HG03520 (cell line): ENCODE measurements at regions not wholly inside any gene's neighbourhood (a gene's known extent, or its start where the extent isn't known, plus 50 kb on each side); places are given as distances from the start of the nearest gene placed in this dataset.

ENCODE experiments used
- ATAC-seq: cut with Tn5 transposase; IDR thresholded peaks from one replicate; pipeline ENCODE4 v1.9.1; 2021; ENCODE audit warnings: mild to moderate bottlenecking, moderate library complexity; ENCODE audit not compliant: unreplicated experiment

DNA sequence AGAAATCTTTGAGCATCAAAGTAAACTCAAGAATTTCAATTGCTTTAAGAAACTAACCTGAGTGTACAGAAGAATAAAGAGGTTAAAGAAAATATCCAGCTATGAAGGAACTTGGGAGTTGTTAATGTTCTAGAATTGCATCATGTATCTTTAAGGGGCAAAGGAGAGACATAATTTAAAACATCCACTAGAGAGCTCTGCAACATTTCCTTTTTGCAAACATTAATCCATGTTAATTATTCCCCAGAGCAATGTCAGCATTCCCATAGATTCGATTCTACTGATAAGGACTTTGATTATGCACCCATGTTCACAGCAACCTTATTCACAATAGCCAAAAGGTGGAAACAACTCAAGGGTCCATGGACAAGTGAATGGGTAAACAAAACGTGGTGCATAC is 80.2 kb upstream of the SORBS2 start:
- ATAC-seq = no peak

DNA sequence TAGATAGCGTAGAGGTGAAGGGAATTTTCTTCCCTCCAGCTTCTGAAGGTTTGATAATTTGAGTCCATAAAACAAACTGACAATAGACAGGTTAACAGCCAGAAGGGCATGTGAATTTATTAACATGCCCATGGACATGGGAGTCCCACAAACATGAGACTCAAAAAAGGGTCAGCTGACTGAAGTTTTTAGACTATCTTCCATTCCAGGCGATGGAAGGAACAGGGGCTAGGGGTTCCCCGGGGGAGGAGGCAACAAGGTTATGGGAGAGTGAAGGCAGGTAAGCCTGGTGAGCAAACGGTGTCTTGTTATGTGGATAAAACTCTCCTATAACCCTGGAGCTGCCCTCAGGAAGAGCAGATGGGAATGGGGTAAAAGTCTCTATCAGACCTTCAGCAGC is 81.5 kb upstream of the SORBS2 start:
- ATAC-seq = no peak

DNA sequence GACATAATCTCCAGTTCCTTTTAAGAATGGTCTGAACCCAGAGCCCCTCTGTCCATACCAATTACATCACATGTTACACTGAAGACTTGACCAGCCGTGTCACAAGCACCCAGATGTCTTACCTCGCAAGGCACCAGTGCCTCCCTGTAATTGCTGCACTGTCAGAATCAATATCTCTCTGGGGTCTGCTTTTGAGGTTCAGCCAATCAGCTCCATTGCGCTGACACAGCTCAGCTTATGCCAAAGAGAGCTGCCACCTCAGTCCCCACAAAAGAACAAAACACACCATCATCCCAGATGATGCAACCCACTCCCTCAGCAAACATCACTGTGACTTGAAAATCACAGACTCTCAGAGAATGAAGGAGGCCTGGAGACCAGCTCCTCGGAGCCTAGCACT is 82.5 kb upstream of the SORBS2 start:
- no peak for ATAC-seq

DNA sequence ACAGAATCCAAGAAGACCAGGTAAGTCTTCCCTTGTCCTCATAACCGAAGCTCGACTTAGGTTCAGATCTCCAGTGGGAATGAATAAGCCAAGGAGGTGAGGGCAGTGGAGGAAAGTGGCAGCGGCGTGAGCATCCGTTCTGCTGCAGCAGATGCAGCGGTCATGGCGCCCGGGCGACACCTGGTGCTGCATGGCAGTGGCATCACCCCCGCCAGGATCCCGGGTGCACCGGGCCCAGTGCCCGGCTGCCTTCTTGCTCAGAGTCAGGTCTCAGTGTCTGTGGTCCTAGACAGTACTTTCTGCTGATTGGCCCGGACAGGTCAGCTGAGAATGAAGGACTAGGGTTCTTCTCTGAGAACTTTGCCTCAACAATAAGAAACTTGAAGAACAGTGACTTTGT is 83.4 kb upstream of the SORBS2 start:
- no peak for ATAC-seq

DNA sequence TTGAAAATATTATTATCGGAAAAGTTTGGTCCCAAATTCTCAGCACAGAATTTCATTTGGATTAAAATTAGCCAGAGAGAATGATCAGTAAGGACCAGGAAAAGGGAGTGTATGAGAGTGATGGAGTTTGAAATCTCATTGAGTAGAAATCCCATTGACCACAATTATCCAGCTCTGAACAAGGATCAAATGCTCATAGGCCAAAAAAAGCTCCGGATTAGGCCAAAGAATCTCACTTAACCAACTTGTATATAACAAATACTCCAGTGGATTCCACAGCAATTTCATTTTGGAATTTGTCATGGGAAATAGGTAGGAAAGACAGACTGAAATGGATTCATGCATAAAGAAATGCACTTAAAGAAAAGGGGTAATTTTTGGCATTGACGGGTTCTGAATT is 83.9 kb upstream of the SORBS2 start:
- ATAC-seq = no peak

DNA sequence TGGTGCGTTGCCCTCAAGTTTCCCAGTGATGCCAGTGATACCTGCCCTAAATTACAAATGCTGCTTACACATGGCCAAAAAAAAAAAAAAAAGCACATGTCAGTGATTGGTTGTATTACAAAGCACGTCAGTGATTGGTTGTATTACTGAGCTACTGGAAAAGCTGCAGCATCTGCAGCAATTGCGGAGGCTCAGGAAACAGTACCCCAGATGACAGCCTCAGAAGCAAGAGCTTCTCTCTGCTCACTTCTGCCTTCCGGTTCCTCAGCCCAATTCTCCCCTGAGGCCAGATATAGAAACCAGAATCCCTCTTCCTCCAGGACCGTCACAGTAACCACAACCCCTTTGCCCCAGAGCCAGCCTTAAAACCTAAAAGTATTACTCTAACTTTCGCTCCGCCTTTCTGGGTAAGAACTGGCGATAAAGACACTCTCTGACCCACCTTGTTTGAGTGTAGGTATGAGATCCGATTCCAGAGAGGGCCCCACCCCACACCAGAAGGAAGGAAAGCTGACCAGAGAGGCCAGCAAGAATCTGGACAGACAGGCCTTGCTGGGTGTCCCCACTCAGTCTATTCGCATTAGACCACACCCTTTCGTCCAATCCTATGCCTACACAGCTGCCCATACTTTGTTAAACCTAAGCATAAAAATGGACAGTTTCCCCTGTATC is 85.0 kb upstream of the SORBS2 start:
- peak; percentile 60 for ATAC-seq

DNA sequence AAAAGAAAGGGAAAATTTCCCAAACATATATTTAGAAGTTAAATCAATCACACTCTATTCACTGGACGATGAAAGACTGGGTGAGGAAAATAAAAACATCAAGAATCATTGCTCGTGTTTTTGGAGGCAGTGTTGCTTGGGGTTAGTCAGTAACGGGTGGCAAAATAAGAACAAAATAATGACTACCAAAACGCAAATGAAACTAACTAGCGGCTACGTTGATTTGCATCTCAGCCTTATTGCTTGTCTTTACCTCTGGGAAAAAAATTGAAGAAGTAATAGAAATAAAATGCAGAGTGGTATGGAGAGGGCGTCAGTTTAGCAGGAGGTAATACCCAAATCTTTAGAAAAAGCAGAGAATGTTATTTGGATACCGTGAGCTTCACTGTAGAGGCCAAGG is 86.4 kb upstream of the SORBS2 start:
- no peak for ATAC-seq

DNA sequence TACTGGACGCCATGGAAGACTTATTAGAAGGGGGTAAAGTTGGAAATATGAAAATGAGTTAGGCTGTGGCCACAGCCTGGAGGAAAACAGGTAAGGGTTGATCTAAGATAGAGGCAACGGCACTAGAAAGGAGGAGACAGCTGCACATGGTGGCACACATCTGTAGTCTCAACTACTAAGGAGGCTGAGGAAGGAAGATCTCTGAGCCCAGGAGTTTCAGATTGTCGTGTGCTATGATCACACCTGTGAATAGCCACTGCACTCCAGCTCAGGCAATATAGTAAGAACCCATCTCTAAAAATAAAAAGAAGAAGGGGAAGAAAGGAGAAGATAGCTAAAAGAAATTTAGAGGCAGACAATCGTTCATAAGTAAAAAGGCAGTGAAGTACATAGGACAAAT is 87.8 kb upstream of the SORBS2 start:
- ATAC-seq = no peak

DNA sequence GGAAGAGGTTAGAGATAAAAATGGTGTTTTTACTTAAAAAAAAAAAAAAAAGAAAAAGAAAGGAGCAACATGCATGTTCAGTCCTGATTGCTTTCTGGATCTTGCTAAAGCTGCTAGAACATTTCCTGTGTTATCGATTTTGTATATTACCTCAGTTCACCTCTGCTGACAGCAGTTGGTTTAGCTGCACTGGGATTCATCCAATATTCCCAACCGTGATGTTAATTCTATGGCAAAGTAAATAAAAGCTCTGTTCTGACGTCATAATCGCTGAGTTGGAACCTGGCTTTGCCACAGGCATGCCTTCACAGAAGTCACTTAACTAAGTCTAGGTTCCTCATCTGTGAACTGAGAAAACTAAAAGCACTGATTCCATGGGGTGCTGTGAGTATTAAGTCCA is 90.7 kb upstream of the SORBS2 start:
- no peak for ATAC-seq

DNA sequence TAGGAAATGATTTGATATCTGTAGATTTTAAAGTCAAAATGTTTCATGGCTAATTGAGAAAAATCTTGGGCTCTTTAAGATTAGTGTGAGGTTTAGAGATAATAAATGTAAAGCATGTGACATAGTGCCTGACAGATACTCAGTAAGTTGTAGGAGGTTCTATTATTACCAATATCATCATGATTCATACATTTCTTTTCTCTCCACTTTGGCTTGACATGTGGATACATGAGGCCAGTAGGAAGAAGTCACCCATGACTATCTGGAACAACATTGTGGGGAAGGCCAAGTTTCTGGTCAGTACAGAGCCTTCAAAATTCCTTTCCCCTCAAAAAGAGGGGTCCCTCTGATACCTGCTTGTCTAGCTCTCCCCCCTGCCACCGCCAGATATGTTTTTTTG is 91.2 kb upstream of the SORBS2 start:
- ATAC-seq = no peak

DNA sequence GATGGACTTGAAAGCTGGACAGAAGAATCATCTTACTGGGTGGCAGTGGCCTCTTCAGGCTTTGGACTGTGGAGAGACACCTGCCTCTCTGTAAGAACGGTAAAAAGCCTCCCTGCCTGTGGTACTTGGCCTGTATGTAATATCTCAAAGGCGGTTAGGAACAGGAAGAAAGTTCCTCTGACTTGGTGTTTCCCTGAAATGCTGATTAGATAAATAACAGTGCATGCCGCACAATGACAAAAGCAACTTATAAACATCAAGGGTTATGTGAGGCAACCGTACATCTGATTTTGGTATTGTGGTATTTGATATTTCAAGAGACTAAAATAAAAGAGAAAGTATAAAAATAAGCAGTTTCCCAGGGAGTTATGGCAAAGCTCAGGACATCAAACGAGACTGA is 92.4 kb upstream of the SORBS2 start:
- ATAC-seq = no peak

DNA sequence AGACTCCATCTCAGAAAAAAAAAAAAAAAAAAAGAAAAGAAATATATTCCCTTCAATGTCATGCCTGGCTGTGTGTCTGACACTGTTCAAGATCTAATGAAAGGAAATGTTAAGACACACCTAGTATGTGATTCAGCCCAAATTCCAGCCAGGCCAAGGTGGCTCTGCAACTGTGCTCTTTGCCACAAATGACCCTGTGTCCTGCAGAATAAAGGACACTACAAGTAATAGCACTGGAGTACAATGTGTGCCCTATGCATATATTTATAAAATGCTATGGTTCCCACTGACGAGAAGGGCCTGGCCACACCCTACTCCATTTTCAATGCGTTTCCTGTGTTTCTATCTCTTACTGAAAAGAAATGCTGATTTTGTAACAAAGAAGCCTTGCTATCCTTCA is 98.0 kb upstream of the SORBS2 start:
- ATAC-seq = no peak

DNA sequence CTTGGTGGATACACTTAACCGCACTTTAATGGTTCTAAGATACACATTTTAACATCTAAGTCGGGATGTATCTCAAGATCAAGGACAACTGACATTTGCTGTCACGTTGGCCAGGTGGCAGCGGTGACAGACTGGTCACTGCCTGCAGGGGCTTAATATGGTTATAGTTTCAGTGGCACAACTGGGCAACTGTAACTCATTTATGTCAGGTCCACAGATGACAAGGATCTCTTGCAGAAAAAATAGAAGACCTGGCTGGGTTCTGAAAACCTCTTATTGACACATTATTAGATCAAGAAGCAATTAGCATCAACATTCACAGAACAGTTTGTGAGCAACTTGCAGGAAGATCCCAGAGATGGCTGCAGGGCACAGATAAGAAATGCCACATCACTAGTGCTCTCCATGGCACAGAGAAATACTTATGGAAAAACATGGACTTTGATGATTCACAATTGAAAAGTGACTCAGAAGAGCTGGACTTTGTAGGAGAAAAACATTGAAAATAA is 99.6 kb upstream of the SORBS2 start:
- no peak for ATAC-seq

DNA sequence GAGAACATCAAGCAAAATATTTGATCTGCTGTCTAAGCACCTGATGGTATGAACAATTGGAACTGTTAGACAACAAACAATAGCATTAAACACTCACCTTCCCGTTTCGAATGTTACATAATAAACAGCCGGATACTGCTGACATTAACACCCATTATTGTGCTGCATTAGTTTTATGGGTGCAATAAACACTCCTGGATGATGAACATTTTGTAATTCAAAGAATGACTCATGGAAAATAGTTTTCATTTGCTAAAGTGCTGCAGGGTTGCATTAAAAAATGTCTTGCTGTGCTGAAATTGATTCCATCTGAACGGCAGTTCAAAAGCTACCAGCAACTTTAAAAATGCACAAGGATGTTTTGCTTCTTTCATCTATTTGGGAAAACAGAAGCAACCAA is 100.8 kb upstream of the SORBS2 start:
- ATAC-seq = no peak

DNA sequence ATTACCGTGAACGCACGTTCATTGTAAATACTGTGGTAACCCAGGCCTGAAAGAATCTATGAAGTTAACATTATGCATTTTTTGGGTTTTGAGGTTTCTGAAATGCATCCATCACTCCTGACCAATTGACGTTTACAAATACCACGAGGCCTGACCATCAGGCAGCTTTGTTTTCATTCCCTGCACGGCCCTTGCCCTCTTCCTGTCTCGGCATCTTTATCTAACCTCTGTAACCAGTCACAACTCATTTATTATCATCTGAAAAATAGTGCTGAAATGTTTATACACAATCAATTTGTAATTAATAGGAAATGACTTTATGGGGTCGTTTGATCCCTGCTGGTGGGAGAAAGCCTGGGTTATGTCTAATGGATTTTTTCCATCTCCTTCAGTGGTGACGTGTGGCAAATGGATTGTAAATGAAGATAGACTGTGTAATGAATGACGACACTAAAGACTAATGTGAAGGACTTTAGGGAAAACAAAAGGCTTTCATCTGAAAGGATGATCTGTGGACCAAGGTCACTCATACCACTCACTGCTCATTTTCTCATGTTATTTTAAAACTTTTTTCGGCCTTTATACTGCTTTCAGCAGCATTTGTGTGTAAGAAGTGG is 102.7 kb upstream of the SORBS2 start:
- ATAC-seq = no peak

DNA sequence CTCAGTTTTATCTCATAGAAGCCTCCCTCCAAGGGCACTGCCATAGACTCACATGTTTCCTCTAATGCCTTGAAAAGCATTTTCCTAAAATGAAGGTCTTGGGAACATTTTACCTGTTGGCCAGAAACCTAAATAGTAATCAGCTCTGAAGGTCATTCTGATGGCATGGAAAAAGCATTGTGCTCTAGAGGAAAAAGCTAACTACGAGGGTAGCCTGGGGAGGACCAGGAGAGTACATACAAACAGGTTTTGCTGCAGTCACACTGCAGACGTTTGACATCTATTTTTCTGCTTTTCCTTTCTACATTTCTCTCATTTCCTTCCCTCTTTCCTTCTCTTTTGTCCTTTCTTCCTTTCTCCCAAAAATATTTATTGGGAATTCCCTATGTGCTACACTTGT is 103.3 kb upstream of the SORBS2 start:
- ATAC-seq = no peak

DNA sequence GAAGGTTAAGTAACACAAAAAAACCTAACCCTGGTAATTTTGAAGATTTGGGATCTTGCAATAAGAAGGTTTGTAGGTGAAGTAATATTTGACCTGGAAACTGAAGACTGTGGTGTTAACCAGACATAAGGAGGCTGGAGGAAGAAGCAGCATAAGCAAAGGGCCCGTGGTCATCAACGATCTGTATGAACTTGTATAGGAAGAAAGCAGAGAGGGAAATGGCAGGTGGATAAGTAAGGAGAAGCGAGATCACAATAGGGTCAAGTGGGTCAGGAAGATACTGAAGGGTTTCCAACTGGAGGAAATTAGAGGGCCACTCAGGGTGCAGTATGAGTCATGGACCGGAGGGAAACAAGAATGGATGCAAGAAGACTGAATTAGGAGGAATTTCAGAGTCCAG is 103.8 kb upstream of the SORBS2 start:
- no peak for ATAC-seq

DNA sequence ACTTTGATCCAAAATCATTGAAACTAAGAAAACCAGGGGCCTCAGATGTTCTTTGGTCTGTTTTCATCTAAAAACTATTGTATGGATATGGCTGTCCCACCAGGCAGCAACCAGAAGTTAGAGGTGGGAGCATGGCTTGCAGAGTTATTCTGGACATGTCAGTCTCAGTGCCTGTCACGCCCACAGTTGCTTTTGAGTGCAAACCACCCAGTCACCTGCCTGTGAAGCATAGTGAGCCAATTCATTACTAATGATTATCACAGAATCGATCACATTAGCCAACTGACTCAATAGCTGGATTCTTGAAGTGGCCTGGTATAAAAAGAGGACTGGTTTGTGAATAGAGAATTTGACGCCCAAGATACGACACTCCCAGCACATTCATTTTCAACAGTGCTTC is 104.2 kb upstream of the SORBS2 start:
- ATAC-seq = no peak

DNA sequence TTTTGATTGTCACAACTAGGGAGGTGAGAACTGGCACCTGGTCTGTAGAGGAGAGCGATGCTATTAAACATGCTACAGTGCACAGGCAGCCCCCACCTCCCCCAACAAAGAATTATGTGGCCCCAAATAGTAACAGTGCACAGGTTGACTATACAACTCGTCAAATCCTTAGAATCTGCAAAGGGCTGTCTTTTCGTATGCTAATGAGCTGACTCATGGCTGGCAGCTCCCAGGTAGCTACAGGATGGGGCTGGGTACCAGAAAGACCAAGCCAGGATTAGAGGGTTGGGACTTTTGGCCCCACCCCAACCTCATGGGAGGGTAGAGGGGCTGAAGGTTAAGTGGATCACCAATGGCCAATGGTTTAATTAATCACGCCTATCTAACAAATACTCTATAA is 104.7 kb upstream of the SORBS2 start:
- no peak for ATAC-seq

DNA sequence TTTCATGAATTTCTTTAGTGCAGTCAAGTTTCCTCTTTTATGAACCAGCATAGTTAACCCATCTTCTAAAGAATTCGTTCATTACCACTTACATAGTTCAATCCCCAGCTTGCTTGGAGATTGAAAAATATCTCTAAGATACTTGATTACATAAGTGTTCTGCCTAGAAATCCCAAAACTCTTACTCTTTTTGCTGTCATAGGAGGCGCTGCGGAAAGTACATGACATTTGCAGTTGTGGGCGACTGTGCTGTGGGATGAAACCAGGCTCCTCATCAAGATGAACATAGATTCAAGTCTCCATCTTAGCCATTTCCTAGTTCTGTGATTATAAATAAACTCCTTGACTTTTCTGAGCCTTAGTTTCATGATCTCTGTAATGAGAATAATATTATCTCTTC is 107.1 kb upstream of the SORBS2 start:
- ATAC-seq = no peak

DNA sequence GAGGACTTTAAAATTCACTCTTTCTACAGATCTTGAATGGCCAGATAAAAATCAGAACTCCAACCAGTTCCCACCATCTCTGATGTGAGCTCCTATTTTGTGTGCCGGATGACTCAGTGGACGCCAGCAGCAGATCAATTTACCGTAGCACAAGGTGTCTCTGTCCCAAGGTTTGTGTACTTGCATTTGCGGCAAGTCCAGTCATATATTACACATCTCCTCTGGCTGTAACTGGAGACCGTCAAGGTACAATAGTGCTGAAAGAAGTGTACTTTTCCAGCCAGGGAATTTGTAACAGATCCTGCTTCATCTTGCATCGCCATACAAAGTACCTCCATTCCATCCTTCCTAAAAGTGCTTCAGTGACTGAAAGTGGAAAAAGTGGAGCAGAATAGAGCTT is 108.2 kb upstream of the SORBS2 start:
- no peak for ATAC-seq

DNA sequence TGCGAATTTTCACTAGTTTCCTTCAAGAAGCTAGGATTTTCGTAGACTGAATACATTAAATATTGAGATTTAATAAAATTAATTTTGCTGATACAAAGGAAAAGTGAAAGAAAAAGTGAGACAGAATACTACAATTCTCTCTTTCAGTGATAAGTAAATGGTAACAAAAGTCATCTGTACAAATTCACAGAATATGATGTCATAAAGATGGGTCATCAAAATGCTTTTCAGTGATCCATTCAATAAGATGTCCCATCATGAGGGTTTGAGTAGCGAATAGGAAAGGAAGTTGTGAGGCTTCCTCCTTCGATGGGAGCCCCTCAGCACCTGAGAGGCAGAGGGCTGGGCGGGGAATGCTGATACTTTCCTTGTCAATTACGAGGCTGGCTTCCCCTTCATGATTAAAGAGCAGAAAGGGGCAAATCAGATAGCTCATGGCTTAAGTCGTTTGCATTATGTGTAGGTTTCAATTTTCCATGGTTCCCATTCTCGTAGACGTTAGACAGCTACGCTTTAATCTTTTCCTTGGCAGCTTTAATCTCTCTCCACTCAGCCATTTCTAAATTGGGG is 108.8 kb upstream of the SORBS2 start:
- no peak for ATAC-seq
